HG03354 (cell line): ENCODE measurements at regions not wholly inside any gene's neighbourhood (a gene's known extent, or its start where the extent isn't known, plus 50 kb on each side); places are given as distances from the start of the nearest gene placed in this dataset.

ENCODE experiments used
- ATAC-seq: cut with Tn5 transposase; IDR thresholded peaks from one replicate; pipeline ENCODE4 v1.9.1; 2021; ENCODE audit warnings: mild to moderate bottlenecking; ENCODE audit not compliant: unreplicated experiment, poor library complexity, severe bottlenecking

DNA sequence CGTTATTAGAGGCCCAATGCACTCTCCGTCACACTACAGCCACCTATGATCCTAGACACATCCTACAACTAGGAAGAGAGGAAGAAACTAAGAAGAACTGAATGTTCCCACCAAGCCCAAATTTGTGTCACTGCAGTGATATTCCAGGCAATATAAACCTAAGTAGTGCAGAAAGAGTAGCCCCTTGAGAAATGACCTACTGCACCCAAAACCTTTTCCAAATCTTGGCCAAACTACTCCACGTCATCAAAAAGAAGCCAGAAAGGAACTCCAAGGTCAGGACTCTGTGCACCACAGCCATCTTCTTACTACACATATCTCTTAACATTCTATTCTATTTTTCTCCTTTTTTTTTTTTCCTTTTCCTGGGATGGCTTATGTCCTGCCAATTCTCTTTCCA, 60.2 kb downstream of the ADAMTS1 start:
- no peak for ATAC-seq

DNA sequence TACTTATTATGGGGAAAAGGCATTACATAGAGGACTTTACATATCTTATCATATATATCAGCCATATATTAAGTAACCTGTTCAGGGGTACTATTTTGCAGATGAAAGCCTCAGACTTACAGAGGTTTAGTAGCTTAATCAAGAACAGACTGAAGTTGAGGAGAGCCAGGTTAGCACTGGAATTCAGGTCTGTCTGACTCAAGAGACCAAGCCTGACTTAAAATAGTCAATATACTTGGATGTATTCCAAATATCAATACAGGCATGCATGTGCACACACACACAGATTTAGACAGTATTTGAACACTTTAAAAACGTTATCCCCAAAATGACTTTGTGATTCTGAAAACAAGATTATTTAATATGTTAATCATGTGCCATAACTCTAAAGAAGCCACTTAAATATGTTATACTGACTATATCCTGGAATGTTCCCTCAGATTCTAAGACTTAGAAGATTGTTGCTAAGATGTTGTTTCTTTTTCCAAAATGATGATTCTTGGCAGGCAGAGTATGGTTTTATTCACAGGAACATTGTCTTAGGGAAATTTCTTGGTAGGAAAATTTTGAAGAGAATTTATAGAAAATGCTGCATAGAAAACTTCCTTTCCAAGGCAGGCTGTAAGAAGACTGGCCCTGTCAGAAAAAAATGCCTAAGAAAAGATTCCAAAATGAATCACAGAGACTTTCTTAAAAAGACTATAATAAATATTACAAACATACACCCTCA, 61.6 kb downstream of the ADAMTS1 start:
- no peak for ATAC-seq

DNA sequence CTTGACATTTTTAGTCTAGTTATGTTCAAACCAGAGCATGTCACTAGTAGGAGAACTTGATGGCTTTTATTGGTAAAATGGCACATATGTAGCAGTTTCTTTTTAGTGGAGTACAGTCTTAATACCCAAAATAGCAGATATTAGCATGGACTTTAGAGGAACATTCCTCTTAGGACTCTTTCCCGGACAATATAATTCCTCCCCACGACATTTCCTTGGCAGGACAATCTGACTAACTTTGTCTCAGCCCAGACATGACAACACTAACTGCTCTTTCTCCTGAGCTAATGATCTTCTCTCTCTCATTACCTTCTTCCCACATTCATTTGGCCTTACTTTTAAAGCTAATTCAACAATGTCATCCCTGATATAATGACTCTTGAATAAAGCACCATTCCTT, 62.5 kb downstream of the ADAMTS1 start:
- ATAC-seq = no peak

DNA sequence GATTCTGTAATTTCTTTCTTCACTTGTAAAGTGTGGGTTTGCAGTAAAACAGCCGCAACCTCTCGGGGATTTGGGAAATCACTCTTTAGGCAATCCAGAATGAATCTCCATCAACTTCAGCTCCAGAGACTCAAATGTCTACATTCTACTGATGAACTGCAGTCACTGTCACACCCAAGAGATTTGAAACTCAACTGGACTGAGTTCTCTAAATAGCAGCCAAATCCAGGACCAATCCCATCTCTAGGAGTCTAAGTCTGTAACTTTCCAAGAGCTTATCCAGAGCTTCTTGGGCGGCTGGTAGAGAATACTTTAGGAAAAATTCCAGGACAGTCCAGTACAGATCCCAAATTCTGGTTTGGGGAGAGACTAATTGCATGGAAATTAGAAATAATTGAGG, 62.9 kb downstream of the ADAMTS1 start:
- ATAC-seq = no peak

DNA sequence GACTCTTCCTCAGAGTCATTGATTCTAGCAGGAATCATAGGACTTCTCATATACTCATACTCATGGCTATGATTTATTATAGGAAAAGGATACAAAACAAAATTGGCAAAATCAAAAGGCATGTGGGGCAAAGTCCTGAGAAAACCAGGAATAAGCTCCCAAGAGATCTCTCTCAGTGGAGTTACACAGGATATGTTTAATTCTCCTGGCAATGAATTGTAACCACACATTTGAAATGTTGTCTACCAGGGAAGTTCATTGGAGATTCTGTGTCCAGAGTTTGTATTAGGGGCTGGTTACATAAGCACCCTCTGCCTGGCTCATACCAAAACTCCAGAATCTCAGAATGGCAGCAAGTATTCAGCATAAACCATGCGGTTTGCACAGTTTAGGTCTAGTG, 63.9 kb downstream of the ADAMTS1 start:
- ATAC-seq = no peak

DNA sequence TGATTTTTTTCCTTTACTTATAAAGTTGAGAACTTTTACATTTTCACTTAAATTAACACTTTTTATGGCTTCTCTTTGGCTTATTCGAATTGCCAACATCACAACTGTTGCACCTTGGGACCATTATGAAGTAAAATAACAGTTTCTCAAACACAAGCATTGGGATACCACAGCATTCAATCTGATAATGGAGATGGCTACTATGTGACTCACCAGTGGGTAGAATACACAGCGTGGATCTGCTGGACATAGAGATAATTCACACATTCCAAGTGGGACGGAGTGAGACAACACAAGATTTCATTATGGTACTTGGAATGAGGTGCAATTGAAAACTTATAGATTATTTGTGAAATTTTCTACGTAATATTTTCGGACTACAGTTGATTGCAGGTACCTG, 68.0 kb downstream of the ADAMTS1 start:
- ATAC-seq = no peak

DNA sequence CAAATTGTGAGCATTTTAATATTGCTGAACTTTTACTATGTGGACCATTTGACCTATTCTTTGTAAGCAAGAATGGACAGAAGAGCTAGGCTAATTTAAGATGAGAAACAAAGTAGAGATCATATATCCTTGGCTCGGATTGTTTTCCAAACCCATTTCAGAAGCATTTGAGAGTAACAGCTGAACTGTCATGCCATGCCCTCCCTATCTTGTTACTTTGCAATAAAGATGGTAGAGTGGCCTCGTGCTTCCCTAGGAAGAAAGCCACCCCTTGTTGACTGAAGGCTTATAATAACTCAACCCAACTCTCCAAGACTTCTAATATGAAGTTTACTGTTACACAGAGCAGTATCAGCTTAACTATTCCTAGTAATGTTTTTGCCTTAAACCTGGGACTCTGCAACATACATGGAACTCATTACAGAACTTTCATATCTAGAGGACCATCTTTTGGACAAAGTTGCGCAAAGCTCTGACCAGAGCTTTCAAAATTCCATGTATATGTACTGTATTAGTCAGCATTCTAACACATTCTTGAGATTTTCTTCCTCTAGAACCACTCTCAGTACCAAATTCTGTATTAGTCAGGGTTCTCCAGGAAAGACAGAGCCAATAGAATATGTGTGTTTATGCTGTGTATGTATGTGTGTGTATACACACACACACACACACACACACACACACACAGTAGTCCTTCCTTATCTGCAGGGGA, 68.7 kb downstream of the ADAMTS1 start:
- no peak for ATAC-seq

DNA sequence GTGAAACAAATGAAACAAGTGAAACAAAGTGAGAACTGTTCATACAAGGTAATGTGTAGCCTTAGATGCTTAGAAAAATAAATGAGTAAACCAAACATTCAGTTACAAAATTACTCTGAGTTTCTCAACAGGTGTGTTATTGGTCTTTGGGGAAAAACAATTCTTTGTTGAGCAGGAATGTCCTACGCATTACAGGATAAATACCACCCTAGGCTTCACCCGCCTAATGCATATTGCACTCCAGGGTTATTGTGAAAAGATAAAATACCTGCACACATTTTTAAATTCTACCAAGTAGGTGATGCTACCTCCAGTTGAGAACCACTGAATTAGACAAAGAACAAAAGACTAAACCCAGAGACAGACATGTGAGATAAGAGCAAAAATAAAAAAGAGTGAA, 72.2 kb downstream of the ADAMTS1 start:
- no peak for ATAC-seq

DNA sequence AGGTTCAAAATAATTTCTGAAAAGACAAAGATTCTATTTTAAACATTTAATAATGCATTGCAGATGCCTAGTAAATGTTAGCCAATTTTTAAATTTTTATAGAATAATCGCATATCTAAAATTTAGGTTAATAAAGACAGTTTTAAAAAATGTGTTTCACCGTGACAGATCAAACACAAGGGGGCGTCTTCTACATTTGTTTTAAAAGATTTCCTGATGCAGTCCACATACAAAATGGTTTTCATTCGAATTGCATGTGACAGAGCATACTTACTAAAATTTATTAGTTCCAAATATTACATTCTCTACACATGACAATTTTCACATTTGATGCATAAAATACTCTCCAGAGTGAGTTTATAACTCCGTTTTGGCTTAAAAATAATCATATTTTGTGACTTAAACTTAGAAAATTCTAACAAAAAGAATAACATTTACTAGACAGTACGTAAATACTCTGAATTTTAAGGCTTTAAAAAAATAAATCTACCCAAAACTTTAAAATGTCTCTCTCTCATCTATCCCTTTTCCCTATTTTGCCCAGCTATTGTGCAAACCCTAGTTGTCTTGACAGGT, 75.5 kb downstream of the ADAMTS1 start:
- ATAC-seq = no peak

DNA sequence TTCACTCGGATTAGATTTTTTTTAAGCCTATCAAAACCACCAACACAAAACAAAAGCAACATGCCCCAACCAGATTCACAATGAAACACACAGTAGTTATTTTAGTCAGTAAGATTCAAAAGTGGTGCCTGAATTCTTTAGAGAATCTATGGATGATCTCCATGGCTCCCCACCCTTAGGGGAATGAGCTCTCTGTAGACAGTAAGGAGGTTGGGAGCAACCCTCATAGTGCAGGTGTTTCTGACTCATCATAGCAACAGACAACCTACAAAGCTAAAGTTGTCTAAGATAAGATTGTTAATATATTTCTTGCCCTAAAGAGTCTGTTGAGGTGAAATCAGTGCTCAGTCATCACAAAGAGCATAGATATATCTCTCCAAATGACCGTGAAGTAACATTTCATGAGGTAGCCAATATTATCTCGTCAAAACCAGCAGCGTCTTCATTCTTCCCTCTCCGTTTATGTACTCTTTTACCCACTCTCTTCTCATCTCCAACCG, 78.3 kb downstream of the ADAMTS1 start:
- no peak for ATAC-seq

DNA sequence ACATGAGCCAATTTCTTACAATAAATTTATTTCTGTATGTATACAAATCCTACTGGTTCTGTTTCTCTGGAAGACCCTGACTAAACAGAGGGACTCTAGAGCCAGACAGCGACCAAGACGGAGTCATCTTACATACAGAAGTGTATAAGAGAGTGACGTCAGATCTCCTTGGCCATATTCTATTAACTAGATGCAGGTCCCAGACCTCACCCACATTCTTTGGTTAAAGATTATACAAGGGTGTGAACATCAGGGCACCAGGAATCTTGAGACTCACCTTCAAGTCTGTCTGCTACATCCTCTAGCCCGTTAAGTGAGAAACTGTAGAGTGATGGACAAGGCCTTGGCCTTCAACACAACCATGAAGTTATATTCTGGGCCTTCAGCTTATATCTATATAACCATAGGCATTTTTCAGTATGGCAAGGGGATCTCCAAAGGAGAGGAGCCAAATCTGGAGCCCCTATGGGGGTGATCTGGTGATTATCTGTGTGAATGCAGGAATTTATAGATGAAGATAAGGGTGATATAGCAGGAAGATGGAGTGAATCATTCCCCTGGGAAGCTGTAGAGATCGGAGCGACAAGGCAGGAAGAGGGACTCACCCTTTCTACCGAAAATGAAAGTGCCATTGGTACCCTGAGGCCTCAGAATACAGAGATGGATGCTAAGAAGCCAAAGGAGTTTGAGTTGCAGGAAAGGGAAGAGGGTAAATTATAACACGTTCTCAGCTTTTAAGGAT, 83.9 kb downstream of the ADAMTS1 start:
- no peak for ATAC-seq

DNA sequence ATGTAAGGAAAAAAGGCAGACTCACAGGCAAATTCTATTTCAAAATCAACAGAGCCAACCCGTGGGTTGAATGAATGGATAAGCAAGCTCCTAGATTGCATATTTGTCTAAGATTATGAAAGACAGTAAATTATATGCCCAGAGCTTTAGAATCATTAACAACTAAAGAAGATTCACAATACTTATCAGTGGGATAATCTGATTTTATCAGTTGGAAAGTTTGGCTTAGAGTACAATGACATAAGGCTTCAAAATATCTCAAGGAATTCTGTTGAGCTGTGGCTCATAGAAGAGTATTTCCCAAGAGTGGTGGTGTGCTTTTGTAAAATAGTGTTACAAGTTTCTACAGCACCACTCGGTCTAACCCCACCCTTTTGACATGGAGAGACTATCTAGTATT, 85.5 kb downstream of the ADAMTS1 start:
- no peak for ATAC-seq

DNA sequence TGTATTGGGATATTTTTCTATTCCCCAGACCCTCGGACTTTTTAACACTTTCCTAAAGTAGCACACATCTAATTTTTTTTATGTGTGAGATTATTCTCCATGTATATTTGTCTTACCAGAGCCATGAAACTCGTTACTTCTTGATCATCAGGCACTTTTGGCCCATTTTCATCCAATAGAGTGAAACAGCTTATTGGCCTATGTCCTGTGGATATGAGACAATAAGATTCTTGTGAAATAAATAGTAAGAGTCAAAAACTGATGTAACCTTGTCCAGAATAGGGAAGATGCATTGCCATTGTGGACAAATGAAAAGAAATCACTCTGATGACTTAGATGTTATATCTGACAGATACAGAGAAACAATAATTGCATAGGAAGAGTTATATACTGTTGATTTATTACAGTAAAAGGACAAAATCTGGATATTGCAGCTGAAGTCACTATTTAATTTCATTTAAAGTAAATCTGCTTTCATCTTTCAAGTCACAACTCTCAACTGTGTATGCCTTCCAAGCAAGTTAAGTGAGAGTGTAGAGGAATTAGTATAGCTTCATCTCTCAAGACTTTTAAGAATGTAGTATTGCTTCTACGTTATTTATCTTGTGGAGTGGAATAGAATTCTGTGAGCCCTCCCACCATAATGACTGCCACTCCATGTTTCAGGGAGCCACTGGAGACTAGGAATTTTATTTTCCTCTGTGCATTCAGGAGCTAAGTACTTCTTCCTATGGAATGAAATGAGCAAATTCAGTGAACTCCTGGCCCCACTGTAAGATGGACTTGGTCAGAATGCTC, 86.9 kb downstream of the ADAMTS1 start:
- no peak for ATAC-seq

DNA sequence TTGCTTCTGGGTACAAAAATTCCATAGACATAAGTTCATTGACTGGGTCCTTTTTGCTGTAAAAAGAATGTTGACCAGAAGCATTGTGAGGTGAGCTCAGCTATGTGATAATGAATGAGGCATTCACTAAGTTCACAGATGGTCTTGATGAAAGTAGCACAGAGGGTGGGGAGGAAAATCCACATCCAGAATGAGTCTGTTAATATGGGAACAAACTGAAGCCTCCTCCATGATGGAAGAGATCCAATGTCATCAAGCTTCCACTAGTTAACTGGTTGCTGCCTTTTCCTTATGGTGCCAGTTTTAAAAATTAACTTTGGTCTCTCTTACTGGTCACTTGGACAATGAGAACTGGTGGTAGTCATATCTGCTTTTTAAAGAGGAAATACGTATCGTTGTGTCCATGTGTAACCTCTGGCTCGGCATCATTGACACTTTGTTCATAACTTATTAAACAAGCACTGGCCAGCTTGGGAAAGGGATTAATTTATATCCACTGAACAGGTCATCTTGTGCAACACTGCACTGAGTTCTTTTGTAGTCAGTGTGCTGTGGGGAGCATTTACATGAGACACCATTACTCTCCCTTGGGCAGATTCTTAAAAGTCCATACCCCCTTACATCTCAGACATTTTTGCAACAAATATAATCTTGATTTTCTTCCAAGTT, 88.6 kb downstream of the ADAMTS1 start:
- ATAC-seq = no peak

DNA sequence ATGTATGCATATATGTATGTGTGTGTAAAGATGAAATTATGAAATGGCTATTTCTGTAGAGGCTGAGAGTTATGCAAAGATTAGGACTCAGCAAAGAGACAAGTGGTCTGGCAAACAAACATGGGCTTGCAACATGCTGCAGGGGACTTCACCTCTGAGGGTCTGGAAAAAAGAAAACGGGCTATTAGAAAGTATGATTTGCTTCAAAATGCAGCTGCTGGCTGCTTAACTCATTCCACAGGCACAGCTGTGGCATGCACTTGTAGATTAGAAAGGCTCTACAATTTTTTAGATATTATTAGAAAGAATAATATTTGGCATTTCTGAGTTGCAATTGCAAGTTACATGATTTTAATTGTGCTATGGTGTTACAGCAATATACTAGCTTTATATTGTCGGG, 90.4 kb downstream of the ADAMTS1 start:
- ATAC-seq = no peak

DNA sequence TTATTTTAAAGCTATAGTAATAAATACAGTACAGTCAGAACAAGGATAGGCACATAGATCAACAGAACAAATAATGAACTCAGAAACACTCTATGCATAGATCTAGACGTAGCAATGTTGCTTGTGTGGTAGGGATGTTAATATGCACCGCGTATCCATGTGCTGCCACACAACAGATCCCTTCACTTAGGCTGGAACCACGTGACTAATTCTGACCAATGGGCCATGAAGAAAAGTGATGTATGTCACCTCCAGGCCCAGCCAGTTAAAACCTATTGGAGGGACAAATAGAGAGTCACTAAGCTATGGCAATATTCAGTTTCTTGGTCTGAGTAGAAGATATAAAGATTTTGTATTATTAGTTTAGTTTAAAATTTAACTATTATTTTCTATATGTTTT, 91.4 kb downstream of the ADAMTS1 start:
- ATAC-seq = no peak

DNA sequence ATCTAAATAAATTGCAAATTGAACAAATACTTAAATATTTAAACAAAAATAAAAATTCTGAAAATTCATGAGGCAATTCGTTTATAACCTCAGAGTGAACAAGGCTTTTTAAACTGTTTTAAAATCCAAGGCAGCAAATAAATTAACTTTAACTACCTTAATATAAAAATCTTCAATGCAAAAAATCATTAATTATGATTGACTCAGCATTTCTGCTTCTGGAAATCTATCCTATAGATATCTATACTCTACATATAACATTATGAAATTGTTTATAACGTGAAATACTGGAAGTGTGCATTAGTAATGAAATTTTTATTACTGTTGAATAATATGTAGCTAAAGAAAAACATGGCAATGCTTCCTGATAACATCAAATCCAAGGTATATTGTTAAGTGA, 92.4 kb downstream of the ADAMTS1 start:
- ATAC-seq = no peak

DNA sequence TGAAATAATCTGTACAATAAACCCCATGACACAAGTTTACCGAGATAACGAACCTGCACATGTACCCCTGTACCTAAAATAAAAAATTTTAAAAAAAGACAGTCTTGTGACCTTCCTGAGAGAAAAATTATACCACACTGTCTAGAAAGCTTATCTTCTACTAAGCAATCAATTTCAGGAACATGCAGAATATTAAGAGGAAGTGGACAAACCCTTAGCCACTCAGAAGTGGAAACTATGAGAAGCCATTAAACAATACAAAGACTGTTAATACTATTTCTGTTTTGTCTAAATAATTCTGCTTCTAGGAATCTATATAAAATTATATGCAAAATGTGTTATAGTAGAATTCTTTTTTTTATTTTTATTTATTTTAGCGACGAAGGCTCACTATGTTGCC, 93.9 kb downstream of the ADAMTS1 start:
- no peak for ATAC-seq

DNA sequence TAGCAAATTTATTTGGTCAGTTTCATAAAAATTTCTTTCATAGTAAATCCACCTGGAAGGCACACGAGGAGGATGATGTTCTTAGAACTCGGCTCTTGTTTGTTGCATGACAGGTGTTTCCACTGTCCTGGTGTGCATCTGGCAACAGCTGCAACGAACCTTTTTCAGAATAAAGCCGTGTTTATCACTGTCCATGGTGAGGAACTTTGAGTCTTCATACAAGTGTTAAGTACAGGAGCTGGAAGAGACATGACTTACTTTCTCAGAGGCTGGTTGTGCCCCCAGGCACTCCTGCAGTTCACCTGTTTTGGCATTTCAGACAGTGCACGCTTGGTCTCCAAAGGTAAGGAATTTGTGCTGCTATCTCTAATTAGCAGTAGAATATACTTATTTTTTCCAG, 97.1 kb downstream of the ADAMTS1 start:
- ATAC-seq = no peak
